ENCODE measurements at regions not wholly inside any gene's neighbourhood (a gene's known extent, or its start where the extent isn't known, plus 50 kb on each side); places are given as distances from the start of the nearest gene placed in this dataset.

- TF ChIP-seq, protein P1, sequence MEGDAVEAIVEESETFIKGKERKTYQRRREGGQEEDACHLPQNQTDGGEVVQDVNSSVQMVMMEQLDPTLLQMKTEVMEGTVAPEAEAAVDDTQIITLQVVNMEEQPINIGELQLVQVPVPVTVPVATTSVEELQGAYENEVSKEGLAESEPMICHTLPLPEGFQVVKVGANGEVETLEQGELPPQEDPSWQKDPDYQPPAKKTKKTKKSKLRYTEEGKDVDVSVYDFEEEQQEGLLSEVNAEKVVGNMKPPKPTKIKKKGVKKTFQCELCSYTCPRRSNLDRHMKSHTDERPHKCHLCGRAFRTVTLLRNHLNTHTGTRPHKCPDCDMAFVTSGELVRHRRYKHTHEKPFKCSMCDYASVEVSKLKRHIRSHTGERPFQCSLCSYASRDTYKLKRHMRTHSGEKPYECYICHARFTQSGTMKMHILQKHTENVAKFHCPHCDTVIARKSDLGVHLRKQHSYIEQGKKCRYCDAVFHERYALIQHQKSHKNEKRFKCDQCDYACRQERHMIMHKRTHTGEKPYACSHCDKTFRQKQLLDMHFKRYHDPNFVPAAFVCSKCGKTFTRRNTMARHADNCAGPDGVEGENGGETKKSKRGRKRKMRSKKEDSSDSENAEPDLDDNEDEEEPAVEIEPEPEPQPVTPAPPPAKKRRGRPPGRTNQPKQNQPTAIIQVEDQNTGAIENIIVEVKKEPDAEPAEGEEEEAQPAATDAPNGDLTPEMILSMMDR (IDR thresholded peaks at IDR 0.05; ENCODE audit: insufficient read depth, low read length, poor library complexity, severe bottlenecking) = no peak
- Histone ChIP-seq H3K36me3 (ENCODE audit: control insufficient read depth, insufficient read depth, low read length) (no peaks in the 10 kb centered on the region), H3K27me3 (replicated peaks; ENCODE audit: control insufficient read depth, insufficient read depth, low read length) (peaks cover 2% of the 10 kb centered on the region; the same call in 1 of the 2 replicates), H3K4me3 (replicated peaks; ENCODE audit: low read depth, low read length) (no peak overlapping the region)
- no peak for DNase-seq (ENCODE audit: extremely low read depth, insufficient read length)
These were observed 341.5 kb downstream of the OSTF1 start for GRCh38 chr9:75429531-75430475.

DNA sequence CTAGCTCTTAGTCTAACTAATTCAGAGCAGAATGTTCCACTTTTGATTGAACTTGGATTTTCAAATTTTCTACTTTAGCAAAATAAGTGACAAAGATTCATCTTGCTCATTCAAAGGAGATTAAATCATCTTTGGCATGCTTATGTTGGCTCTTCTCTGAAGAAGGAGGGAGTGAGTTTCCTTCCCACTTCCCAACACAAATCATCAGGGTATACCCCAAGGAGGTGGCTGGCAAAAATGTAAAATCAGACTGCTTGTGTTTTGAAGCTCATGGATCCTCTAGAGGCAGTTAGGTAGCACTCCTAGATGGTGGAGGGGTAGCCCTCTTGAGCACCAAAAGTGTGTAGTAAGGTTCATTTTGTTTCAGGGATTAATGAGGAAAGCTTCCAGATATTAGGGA, 343.1 kb downstream of the OSTF1 start:
- no peaks in the 10 kb centered on the region for H3K36me3 ChIP-seq (ENCODE audit: control insufficient read depth, insufficient read depth, low read length)
- TF ChIP-seq, protein P1 (IDR thresholded peaks at IDR 0.05; ENCODE audit: insufficient read depth, low read length, poor library complexity, severe bottlenecking) = no peak

DNA sequence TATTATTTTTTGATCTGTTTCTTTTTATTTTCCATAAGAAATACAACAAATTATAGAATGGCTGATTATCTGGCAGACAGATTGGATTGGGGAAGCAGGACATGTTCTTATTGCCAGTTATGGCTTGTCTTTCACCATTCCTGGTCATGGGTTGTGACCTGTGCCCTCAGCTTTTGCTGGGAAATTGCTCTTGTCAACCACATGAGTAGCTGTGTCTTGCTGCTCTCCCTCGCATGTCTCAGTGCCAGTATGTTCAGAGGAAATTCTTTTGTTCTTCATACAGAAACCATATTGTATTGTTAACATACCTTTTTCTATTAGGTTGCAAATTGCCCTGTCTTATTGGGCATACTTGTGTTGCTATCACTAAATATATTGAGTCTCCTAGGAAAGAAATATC, 344.1 kb downstream of the OSTF1 start:
- no peak for DNase-seq (ENCODE audit: extremely low read depth, insufficient read length)
- TF ChIP-seq, protein P1 (IDR thresholded peaks at IDR 0.05; ENCODE audit: insufficient read depth, low read length, poor library complexity, severe bottlenecking) = no peak
- peaks cover 2% of the 10 kb centered on the region; the same call in 1 of the 2 replicates for H3K27me3 ChIP-seq (replicated peaks; ENCODE audit: control insufficient read depth, insufficient read depth, low read length)

More for the DNA sequence above, 343.1 kb downstream of the OSTF1 start:
- H3K4me3 ChIP-seq (replicated peaks; ENCODE audit: low read depth, low read length) = no peak overlapping the region
- peaks cover 2% of the 10 kb centered on the region; the same call in 1 of the 2 replicates for H3K27me3 ChIP-seq (replicated peaks; ENCODE audit: control insufficient read depth, insufficient read depth, low read length)
- DNase-seq (ENCODE audit: extremely low read depth, insufficient read length) = no peak

GRCh38 chr9:75432888-75433287, 344.6 kb downstream of the OSTF1 start:
- peaks cover 1% of the 10 kb centered on the region; the same call in 1 of the 2 replicates for H3K27me3 ChIP-seq (replicated peaks; ENCODE audit: control insufficient read depth, insufficient read depth, low read length)
- DNase-seq (ENCODE audit: extremely low read depth, insufficient read length) = no peak
- no peak overlapping the region for H3K4me3 ChIP-seq (replicated peaks; ENCODE audit: low read depth, low read length)
- H3K36me3 ChIP-seq (ENCODE audit: control insufficient read depth, insufficient read depth, low read length) = no peaks in the 10 kb centered on the region
- TF ChIP-seq, protein P1 (IDR thresholded peaks at IDR 0.05; ENCODE audit: insufficient read depth, low read length, poor library complexity, severe bottlenecking) = no peak

More for the DNA sequence above, 344.1 kb downstream of the OSTF1 start:
- no peak overlapping the region for H3K4me3 ChIP-seq (replicated peaks; ENCODE audit: low read depth, low read length)
- no peaks in the 10 kb centered on the region for H3K36me3 ChIP-seq (ENCODE audit: control insufficient read depth, insufficient read depth, low read length)

DNA sequence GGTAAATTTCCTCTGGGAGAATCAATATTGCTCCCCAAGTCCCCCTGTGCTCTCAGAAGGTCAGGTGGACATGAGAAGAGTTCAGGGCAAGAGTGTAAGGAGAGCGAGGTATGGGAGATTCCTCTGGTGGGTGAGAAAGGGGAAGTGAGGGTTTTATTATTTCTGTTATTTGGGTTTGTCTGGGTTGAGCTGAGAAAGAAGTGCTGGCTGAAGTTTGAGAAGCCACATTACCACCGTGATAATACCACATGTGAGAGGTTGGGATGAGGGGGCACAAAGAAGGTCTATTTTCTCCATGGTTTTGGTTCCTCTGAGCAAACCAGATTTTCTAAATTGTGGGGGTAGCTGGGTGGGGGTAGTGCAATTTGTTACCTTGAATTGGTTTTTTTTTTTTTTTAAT, 350.4 kb downstream of the OSTF1 start:
- no peak for DNase-seq (ENCODE audit: extremely low read depth, insufficient read length)
- Histone ChIP-seq H3K27me3 (replicated peaks; ENCODE audit: control insufficient read depth, insufficient read depth, low read length) (no peaks in the 10 kb centered on the region), H3K36me3 (ENCODE audit: control insufficient read depth, insufficient read depth, low read length) (no peaks in the 10 kb centered on the region), H3K4me3 (replicated peaks; ENCODE audit: low read depth, low read length) (no peak overlapping the region)
- TF ChIP-seq, protein P1 (IDR thresholded peaks at IDR 0.05; ENCODE audit: insufficient read depth, low read length, poor library complexity, severe bottlenecking) = no peak

Data from GM06990 (cell line).